ENCODE measurements at regions not wholly inside any gene's neighbourhood (a gene's known extent, or its start where the extent isn't known, plus 50 kb on each side); places are given as distances from the start of the nearest gene placed in this dataset.
"Not testable (repeated sequence)": the region's sequence is repeated elsewhere in the genome, so short reads cannot be mapped to it uniquely, and the experiment has no call there.

DNA sequence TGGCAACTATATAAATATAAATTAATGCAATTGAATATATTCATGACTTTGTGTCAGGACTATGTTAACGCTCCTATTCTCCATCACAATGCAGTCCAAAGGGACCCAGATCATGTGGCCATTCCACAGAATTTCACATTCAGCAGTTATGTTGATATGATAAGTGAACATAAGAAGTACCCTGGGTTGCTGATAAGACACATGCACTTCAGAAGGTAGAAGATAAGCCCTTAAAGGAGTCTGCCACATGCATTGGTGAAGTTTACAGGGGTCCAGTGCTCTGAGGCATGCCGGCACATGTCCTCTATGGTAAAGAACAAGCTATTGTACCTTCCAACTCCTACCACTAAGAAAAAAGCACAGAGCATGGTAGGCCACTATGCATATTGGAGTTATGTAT is 76.4 kb downstream of the PHAX start:
- no peak for DNase-seq (ENCODE audit: low spot score)

DNA sequence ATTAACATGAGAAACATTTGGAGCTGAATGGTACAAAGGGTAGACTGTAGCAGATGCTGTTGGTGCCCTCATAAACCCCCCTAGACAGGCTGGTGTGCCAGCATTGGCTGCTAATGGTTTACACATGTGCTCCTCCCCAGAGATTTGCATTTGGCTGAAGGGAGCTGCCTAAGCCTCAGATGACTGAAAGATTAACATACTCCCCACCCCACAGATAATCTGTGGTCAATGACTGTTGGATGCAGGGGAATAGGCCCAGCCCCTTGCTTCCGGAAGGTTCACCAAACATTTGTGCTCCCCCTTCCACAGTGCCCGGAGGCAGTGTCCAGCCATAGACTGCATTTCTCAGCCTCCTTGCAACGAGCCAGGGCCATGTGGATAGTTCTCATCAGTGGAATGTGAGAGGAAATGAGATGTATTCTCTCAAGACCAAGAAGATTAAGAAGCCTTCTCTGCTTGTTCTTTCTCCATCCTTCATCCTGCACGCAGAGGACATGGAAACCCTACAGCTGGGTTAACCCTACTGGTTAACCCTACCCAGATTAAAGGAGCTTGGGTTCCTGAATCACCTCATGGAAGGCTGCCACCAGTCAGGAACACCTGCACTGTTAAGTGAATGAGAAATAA is 79.6 kb downstream of the PHAX start:
- no peak for DNase-seq (ENCODE audit: low spot score)

DNA sequence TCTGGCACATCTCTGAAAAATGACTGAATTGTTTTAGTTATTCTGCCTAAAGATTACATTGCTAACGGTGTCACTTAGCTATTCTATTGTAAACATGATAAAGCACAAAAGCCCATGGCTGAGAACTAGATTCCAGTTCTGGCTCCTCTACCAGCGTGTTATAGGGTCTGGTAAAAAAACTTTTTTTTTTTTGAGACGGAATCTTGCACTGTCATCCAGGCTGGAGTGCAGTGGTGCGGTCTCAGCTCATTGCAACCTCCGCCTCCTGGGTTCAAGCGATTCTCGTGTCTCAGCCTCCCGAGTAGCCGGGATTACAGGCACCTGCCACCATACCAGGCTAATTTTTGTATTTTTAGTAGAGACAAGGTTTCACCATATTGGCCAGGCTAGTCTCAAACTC is 80.6 kb downstream of the PHAX start:
- not testable (repeated sequence) for DNase-seq (ENCODE audit: low spot score)

DNA sequence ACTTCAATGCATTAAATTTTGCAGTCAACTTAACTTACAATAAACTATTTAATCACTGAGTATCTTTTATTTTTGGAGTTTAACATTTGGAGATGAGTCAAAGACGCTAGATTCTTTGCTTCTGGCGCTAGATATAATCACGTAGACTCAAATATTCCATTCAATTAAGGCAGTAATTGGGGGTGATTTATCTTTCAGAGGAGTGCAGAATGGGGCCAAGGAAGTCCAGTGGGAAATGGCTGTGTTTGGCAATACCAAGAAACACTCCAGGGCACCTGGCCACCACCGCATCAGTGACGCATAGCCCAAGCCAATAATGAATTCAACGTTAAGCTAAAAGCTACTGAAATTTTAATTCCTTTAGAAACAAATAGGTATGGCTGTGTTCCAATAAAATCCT is 81.2 kb downstream of the PHAX start:
- no peak for DNase-seq (ENCODE audit: low spot score)

DNA sequence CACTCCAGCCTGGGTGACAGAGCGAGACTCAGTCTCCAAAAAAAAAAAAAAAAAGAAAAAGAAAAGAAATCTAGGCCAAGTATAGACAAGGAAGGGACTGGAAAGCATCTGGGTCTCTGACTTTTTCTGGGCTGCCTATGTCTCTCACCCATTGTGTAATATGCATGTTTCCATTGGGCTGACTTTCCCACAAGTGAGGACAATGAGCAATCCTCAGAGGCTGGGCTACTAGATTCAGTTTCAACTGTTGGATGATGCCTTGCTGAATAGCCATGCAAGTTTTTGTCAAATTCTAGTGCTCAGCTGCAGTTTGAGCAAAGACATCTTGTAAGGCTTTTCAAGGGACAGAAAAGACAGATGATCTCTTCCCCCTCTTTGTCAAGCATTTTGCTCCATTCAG is 82.1 kb downstream of the PHAX start:
- no peak for DNase-seq (ENCODE audit: low spot score)

DNA sequence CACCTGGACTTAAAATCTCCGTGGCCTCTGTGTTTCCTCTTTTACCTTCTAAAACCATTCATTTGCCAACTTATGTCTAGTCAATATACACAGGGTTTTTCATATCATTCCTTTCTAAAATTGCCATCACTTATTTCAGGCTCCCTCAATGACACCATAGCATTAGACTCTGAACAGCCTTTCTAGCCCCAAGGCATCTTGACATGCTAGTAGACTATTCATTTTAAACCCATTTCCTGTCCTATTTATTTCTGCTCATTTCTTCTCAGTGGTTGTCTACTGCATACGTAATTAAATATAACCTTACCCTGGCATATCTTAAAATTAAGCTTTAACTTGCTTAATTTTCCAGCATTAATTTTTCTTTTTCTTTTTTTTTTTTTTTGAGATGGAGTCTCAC is 83.2 kb downstream of the PHAX start:
- DNase-seq (ENCODE audit: low spot score), result no peak

DNA sequence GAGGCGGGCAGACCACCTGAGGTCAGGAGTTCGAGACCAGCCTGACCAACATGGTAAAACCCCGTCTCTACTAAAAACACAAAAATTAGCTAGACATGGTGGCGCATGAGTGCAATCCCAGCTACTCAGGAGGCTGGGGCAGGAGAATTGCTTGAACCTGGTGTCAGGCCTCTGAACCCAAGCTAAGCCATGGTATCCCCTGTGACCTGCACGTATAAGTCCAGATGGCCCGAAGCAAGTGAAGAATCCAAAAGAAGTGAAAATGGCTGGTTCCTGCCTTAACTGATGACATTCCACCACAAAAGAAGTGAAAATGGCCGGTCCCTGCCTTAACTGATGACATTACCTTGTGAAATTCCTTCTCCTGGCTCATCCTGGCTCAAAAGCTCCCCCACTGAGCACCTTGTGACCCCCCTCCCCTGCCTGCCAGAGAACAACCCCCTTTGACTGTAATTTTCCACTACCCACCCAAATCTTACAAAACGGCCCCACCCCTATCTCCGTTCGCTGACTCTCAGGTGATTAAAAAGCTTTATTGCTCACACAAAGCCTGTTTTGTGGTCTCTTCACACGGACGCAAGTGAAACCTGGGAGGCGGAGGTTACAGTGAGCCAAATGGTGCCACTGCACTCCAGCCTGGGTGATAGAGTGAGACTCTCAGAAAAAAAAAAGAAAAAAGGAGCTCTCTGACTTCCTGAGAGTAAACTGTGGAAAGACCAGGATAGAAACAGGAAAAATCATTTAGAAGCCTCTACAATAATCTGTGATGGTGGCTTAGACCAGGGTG is 84.1 kb downstream of the PHAX start:
- not testable (repeated sequence) for DNase-seq (ENCODE audit: low spot score)

DNA sequence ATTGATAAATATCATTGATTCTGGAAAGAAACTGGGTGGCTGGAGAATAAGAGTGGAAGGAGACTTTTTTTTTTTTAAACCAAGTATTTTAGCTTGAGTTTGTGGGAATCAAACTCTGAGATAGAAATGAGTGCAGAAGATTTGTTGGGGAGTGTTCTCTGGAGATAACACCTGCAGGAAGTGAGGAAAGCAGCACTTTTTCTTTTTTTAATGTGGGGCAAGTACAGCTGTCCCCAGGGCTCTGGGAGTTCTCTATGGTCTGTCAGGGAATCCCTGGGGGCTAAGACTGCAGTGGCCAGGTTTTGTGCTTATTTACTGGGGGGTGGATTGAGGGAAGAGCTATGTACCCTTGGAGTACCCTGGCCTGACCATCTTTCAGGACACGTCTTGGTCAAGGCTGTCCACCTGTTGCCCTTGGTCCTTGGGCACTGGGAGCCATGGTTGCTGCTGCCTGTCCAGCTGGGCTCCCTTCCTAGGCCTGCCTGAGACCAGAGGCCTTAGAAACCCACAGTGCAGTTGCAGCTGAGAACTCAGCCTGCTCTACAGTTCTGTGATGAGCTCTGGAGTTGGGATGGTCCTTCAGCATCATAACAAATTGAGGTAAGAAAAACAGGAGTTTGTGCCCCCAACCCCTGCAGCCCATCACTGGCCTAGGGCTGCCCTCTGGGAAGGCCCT is 85.8 kb downstream of the PHAX start:
- no peak for DNase-seq (ENCODE audit: low spot score)

DNA sequence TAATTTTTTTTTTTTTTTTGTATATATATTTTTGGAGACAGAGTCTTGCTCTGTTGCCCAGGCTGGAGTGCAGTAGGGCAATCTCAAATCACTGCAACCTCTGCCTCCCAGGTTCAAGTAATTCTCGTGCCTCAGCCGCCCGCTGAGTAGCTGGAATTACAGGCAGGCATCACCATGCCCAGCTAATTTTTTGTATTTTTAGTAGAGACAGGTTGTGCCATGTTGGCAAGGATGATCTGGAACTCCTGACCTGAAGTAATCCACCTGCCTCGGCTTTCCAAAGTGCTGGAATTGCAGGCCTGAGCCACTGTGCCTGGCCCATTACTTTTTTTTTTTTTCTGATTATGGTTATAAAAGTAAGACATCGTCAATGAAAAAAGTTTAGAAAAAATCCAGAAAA is 84.0 kb upstream of the LMNB1 start:
- no peak for DNase-seq (ENCODE audit: low spot score)

DNA sequence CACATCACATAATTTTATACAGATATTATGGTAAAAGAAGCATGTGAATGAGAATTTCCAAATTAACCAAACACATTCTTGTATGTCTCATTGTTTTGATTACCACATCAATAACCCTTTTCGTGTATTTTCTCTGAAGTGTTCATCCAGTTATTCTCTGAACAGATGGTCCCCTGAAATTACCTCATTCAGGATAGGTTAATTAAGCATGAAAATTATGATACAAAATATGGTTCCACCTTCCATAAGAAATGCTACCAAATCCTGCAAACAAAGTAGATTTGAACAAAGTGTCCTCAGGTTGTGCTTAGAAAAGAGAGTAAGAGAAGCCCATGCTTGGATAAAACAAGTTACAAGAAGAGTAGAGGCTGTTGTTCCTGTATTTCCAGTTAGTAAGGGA is 83.1 kb upstream of the LMNB1 start:
- DNase-seq (ENCODE audit: low spot score), result no peak

DNA sequence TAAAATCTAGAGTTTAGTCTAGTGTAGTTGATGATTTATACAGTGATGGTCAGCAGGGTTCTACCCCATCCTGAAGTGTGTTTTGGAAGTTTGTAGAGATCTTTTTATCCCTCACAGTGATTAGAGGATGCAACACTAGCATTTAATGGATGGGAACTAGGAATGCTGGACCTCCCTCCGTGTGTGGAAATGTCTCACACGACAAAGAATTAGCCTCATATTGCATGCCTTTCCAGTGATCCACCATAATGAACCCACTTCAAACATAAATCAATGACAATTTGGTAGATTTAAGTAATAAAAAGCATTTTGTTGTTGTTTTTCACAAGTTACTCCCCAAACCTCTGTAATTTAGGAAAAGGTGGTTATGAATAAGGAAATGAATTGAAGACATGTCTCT is 82.5 kb upstream of the LMNB1 start:
- DNase-seq (ENCODE audit: low spot score), result no peak

DNA sequence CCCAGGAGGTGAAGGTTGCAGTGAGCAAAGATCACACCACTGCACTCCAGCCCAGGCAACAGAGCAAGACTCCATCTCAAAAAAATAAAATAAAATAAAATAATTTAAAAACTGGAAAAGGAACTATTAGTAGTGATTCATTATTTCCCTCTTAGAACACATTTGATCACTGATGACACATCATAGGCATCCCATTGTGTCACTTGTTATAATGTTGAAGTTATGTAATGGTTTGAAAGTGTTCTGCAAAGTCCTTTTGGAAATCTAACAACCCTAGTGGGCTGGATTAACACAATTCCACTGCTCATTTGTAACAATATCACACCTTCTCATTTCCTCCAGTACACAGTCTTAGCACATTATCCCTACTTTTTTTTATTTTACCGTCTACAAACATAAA is 81.8 kb upstream of the LMNB1 start:
- DNase-seq (ENCODE audit: low spot score), result no peak

DNA sequence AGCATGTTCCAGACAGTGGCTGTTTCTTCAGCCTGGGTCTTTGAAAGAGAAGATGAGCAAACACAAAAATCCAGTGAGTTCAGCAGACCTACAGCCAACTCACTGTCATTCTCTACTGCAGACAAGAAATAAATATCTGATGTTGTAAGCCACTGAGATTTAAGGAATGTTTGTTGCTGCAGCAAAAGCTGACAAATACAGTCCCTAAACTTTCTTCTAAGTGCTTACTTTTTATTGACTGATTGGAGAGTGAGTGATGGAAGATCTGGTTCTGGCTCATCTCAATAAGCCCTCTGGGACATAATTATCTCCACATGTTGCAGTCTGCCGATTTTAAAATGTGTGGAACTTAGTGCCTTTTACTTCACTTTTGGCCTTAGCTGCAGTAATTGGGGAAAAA is 69.9 kb upstream of the LMNB1 start:
- no peak for DNase-seq (ENCODE audit: low spot score)

DNA sequence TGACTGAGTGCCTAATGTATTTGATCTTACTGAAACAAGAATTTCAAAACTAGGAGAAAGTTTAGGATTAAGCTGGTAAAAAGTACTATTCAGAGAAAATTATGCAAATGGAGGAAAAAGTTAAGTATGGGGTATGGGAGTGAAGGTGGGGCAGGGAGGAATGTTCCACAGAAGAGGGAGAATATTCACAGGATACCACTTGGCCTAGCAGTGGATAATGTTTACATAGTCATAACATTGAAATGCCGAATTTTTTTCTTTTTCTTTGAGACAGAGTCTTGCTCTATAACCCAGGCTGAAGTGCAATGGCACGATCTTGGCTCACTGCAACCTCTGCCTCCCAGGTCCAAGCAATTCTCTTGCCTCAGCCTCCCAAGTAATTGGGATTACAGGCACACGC is 61.2 kb upstream of the LMNB1 start:
- DNase-seq (ENCODE audit: low spot score), result no peak

DNA sequence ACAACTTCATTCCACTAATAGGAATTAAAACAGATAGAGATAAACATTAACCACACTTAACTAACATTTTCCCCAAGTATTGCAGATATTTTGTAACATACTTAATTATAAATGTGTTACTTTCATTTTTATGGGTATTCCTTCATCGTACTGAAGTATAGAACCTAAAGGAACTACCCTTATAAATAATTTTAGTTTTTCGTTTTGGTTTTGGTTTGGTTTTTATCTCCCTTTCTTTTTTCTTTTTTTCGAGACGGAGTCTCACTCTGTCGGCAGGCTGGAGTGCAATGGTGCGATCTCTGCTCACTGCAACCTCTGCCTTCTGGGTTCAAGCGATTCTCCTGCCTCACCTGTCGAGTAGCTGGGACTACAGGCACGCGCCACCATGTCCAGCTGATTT is 60.1 kb upstream of the LMNB1 start:
- no peak for DNase-seq (ENCODE audit: low spot score)

DNA sequence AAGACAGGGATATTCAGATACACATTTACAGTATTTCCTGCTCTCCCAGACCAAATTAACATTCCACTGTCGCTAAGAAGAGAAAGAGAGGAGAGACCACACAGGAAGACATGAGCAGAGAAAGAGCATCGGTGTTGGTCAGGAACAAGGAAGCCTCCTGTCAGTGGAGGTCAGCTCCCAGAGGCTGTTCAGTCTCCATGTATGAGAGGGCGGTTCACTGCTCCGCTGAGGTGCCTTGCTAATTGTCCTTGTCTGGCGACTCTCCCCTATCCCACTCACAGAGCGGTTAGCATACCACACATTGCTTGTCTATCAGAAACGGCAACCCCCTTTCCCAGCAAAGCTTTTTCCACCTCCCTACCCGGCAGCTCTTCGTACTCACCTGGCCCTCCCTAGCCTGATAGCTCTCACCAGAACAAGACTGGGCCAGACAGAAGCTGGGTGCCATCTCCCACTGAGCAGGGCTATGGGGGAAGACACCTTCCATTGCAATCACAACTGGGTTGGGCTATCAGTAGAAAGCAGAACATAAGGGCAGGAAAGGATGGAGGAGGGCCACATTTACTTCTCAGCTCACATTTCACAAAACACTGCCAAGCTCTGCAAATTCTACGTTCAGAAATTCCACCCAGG is 58.6 kb upstream of the LMNB1 start:
- DNase-seq (ENCODE audit: low spot score), result peak; percentile 40

DNA sequence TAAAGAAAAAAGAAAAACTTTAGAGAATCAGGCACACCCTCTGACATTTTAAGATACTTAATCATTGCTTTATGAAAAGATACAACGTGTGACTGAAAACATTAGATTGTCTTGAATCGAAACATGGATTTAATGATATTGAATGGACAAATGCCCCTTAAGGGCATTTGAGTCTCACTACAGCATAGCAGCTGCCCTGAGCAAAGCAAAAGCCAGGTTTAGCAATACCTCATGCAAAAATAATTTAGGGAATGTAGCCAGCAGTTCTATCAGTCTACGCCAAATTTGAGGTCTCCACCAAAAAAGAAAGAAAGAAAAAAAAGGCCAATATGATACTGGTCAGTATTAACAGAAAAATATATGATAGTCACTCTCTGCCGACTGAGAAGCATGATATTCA is 56.6 kb upstream of the LMNB1 start:
- no peak for DNase-seq (ENCODE audit: low spot score)

DNA sequence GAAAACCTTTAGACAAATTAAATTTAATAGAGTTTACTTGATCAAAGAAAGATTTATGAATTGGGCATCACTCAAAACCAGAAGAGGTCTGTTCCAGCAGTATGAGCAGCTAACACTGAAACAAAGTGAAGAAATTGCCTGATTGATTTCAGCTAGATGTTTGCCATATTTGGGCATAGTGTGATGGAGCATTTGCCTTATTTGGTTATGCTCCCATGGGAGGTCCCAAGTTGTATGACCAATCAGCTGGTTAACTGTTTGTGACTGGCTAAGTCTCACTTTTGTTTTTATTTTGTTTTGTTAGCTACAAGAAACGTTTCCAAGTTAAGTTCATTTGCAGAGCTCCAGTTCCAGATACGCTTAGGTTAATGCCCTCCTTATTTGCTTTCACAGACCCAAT is 53.3 kb upstream of the LMNB1 start:
- DNase-seq (ENCODE audit: low spot score), result no peak

Data from kidney tubule cell (primary cell).